Activated gamma-delta T cell (primary cell): ENCODE measurements at regions not wholly inside any gene's neighbourhood (a gene's known extent, or its start where the extent isn't known, plus 50 kb on each side); places are given as distances from the start of the nearest gene placed in this dataset.
"Not testable (repeated sequence)": the region's sequence is repeated elsewhere in the genome, so short reads cannot be mapped to it uniquely, and the experiment has no call there.

ENCODE experiments used
- DNase-seq: peaks from one replicate; lab custom pipeline; 2025; lab: John Stamatoyannopoulos, UW

DNA sequence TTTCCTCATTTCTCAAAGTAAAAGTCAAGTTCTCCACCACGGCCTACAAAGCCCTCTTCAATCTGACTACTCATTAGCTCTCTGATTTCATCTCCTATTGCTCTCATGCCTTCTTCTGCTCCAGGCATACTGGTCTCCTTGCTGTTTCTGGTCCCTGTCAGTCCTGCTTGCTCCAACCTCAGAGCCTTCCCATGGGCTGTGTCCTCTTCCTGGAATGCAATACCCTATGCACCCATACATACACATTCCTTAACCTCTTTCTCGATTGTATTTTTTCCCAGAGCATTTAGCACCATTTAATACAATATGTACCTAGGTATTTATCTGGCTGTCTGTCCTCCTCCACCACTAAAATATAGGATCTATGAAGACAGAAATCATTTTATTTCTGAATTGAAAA lies 385.2 kb downstream of the GASK1B start:
- DNase-seq: no peak

DNA sequence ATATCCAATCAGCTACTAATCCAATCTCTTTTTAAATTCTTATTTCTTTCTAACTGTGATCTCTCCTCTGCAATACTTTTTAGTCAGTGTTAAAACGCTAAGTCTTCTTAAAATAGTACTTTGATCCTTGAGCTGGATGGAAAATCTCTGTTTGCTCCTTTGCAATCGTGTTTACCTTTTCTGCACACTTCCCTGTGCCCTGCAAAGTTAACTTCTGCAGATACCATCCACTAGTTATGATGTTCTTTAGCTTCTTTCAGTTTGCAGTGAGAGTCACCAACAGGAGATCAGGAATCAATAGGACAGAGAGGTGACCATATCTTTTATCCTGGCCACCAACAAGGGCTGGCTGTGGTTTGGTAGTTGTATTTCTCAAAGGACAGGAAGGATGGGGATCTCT lies 391.5 kb downstream of the GASK1B start:
- no peak for DNase-seq

DNA sequence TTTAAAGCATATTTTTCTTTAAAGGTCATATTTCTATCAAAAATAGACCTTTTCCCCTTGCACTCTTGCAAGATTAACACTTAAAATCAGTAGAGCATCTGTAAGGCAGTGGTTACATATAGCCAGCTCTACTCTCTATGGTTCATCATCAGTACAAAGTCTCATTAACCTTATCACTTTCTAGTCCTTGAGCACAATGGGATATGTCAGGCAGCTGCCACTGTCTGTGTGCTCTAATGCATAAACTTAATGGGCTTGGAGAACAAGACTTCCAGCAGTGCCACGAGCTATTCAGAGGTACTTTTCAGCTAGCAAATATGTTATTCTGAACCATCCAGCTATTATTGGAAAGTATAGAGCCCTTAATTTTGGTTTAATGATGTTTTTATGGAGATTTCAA lies 393.7 kb downstream of the GASK1B start:
- no peak for DNase-seq

DNA sequence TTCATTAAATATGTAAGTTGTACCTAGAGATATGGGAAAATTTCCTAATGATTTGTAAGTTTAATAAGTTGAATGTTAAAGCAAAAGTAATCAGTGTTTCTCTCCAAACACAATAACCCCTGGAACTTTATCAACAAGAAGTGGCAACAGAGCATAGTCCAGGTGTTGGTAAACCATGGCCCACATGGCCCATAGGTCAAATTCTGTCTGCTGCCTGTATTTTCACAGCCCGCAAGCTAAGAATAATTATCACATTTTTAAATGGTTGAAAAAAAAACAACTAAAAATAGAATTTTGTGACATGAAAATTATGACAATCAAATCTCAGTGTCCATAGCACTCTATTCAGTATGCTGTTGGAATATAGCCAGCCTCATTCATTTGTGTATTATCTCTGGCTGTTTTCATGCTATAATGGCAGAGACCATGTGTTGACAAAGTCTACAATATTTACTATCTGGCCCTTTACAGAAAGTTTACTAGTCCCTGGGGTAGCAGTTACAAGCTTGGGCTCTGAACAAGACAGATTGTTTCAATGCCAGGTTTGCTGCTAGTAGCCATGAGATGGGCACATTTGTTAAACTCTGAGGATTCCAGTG lies 395.8 kb downstream of the GASK1B start:
- DNase-seq: no peak

DNA sequence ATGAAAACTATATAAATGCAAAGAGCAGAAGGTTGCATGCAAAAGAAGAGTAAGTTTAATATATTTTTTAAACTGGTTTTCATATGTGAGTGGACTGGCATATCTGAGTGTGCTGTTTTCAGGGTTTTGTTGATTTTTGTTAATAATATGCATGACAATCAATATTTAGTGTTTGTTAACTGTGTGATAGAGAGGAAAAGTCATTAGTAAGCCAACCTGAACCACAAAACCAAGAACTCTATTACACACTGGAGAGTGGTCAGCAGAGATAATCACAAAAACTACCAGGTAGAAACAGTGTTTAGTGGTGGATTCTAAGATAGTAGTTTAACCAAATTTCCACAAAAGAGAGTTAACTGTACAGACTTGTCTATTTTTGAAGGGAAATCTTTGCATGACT lies 396.9 kb downstream of the GASK1B start:
- DNase-seq: no peak

DNA sequence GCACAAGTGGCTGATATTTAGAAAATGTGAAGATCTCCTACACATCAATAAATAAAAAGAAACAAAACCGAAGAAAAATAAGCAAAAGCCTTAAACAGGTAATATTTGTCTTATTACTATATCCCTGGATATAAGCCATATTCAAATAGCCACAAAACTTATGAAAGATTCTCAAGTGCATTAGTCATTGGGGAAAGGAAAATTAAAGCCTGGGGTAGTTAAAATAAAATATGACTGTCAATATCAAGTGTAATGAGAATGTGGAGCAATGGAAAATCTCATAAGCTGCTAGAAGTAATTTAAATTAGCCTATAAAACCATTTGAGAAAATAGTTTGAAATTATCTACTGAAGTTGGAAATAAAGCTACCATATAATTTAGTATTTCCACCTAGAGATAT lies 399.9 kb downstream of the GASK1B start:
- no peak for DNase-seq

GRCh38 chr4:157768419-157768818 lies 404.4 kb downstream of the GASK1B start:
- no peak for DNase-seq

DNA sequence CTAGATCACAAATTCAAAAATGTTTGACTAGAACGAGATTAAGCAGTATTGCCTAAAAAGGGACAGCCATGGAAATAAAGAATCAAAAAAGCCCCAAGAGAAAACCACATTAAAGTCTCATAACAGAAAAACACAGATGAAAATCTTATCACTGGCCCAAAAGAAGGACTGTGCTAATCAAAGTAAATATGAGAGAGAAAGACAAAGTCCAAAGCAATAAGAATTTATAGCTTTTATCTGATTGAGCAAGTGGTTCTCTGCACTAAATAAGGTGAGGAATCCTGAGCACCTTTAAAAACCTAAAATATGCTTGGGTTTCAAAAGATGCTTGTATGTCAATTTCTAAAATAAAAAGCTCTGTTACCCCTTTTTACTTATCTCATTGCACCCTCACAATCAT lies 409.3 kb downstream of the GASK1B start:
- no peak for DNase-seq

GRCh38 chr4:157754410-157754809 lies 418.4 kb downstream of the GASK1B start:
- no peak for DNase-seq

DNA sequence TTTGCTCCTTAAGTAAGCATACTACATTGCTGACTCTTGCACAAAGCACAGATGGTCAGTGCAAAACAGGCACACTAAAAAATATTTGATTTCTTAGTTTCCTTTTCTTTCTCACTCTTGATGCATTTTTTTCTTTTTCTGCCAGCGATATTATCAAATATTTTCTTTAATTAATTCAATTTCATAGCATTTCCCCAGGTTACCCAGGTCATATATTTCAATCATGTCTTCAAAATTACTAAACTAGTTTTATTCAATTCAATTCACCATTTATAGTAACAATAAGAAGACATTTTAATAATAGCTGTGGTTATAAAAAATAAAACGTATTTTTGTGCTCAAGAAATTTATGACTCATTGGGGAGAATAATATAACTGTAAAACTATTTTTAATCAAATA lies 421.2 kb downstream of the GASK1B start:
- DNase-seq: no peak

GRCh38 chr4:157741642-157742041 lies 431.2 kb downstream of the GASK1B start:
- DNase-seq: no peak

GRCh38 chr4:157739242-157739641 lies 433.6 kb downstream of the GASK1B start:
- DNase-seq: no peak

DNA sequence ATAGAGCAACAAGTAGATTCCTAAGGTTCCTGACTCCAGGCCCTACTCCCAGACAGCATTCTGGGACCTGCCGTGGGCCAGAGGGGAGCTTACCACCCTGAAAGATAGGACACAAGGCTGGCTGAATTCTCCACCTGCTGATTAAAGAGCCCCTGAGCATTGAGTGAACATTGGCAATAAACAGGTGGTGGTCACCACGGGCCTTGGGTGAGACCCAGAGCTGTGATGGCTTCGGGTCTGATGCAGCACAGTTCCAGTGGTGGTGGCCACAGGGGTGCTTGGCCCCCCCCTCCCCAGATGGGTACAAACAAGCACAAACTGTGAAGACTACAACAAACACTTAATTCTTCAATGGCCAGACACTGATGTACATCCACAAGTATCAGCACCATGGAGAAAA lies 444.6 kb downstream of the GASK1B start:
- no peak for DNase-seq

- no peak for DNase-seq
Observed at GRCh38 chr4:157727163-157727562, 445.7 kb downstream of the GASK1B start.

DNA sequence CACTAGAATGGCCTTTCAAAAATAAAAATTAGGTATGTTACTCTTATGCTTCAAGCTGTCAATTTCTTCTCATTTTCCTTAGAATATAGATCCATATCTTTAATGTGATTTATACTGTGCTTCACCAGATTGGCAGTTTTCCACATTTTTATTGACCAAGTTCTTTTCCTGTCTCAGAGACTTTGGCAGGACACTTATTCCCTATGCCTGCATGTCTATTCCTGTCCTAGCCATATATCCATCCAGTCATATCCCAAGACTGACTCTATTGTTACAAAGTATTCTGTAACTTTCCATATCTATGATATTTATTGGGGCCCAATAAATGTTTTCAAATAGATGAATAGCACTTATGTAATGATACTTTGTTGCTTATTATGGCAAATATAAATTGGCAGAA lies 450.7 kb downstream of the GASK1B start:
- no peak for DNase-seq

DNA sequence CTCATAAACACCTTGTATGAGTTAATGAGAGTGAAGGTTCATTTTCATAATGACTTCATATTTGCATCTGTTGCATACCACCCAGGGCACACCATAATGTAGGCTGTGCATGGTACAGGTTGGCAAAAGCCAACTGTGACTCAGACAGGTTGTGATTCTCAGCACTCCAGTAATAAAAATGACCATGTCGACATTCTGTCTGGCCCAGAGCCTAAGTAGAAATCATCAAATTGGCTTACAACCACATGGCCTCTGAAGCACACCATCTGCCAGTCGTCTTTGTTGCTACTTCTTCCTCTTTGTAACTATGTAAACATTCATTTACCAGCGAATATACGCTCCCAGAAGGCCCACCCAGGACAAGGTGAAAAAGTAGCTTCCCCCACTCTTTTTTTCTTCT lies 459.5 kb downstream of the GASK1B start:
- DNase-seq: no peak

DNA sequence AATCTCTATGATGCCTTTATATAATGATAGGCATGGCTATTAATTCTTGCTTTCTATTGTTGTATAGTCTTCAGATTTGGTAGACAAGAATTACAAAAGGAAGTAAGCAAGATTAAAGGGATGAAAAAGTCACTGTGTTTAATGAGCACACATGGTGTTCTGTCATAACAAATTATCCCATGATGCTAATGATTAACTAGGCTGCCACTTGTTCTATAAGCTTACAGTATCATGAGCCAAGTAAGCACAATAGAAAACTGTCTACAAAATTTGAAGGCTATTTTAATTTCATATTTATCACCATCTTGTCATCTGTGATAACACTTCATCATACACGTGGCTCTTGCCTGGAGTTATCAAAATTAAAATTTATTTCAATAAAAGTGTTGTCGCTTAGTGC lies 466.7 kb downstream of the GASK1B start:
- no peak for DNase-seq

DNA sequence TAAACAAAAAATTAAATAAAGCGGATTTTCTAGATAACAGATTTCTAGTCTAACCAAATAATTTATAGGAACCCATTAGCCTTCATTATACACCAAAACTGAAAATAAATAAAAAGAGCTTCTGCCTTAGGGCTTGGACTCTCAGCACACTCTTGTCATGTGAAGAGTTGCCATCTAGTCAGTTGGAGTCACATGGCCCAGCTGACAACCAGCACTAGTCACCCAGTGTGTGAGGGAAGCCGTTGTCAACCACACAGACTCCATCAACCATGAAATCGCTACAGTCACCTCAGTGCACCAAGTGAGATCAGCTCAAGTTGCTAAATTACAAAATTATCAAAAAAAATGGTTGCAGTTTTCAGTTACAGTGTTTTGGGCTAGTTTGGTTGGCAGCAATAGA lies 470.0 kb downstream of the GASK1B start:
- no peak for DNase-seq

DNA sequence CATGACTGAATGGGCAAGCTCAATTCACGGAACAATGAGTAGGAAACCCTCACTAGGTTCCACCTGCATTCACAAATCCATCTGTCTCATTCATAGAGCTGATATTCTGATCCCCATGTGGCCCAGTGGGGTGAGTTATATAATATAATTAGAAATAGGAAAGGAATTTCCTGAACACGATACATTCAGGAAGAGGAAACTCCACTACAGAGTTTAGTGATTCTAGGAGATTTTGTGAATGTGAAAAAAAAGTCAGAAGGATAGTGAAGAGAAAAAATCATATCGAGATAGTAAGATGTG lies 471.2 kb downstream of the GASK1B start:
- DNase-seq: no peak

DNA sequence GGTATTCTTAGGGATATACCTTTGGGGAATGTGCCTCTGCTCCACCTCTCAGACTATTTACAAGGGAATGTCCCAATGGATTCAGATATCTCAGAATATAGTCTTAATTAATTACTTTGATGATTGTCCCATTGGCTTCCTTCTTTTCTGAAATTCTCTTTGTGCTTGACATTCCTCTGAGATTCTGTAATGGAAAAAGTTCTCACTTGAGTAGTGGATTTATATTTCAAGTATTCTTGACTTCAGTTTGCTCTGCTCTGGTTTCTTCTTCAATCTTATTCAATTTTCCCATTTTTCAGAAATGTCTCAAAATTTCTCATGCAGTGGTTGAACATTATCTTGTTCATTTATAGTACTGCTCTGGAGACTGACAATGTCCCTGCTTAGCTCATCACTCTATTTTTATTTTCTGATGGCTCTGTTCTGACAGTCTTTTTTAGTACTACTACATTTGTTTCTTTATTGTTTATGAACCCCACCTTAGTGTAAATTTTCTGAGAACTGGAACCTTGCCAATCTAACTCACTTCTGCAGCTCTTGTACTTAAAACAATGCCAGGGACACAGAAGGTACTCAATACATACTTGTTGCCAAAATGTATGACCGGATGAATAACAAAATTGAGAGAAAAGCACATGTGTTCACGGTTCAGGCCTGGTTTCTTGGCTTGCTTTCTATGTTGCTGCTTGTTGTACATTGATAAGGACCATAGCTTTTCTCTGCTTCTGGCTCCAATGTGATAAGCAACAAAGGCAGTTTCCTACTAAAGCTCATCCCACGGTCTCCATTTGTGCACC lies 471.7 kb downstream of the GASK1B start:
- no peak for DNase-seq

DNA sequence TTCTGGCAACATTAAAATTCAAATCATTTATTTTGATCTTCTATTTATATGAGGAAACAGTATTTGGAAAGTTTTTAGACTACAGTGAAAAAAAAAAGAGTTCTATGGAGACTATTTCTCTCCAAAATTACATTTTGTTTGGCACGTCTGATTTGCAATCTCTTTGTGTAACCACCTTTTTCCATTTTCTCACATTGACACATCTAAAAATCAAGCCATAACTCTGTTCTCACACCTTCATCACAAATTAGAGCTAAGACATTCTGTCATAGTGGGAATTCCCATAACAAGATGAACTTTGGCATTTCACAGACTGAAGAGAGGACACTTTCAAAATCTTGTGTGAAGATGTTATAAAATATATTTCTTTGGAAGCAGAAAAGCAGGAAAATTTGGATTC lies 468.9 kb downstream of the GRIA2 start:
- no peak for DNase-seq

- no peak for DNase-seq
Observed at GRCh38 chr4:157687971-157688370, 467.4 kb downstream of the GRIA2 start.

DNA sequence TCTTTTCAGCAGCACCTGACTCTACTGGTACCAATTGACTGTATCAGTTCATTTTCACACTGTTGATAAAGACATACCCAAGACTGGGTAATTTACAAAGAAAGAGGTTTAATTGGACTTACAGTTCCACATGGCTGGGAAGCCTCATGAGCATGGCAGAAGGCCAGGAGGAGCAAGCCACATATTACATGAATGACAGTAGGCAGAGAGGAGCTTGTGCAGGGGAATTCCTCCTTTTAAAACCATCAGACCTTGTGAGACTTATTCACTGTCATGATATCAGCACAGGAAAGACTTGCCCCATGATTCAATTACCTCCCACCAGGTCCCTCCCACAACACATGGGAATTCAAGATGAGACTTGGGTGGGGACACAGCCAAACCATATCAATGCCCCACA lies 458.8 kb downstream of the GRIA2 start:
- not testable (repeated sequence) for DNase-seq

DNA sequence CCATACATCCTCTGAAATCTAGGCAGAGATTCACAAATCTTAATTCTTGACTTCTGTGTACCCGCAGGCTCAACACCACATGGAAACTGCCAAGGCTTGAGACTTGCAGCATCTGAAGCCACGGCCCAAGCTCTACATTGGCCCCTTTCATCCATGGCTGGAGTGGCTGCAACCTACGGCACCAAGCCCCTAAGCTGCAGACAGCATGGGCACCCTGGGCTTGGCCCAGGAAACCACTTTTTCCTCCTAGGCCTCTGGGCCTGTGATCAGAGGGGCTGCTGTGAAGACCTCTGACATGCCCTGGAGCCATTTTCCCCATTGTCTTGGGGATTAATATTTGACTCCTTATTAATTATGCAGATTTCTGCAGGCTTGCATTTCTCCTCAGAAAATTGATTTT lies 457.9 kb downstream of the GRIA2 start:
- no peak for DNase-seq
